Activated naive CD8-positive, alpha-beta T cell treated with anti-CD3 and anti-CD28 coated beads, Interleukin-2, amount 50 U/mL, for 24 hours (primary cell): ENCODE measurements at regions not wholly inside any gene's neighbourhood (a gene's known extent, or its start where the extent isn't known, plus 50 kb on each side); places are given as distances from the start of the nearest gene placed in this dataset.
"Not testable (repeated sequence)": the region's sequence is repeated elsewhere in the genome, so short reads cannot be mapped to it uniquely, and the experiment has no call there.

ENCODE experiments used
- ATAC-seq: fragments of 150-1000 bp; cut with Tn5 transposase; one replicate; pipeline ENCODE4 v1.10.0; 2021
- DNase-seq: peaks from one replicate; pipeline ENCODE4 v3.0.0; 2021
- H3K27ac Mint-ChIP-seq: one replicate; pipeline ENCODE4 v1.8.0; 2021; ENCODE audit warnings: mild to moderate bottlenecking, mixed read lengths
- H3K27me3 Mint-ChIP-seq: one replicate; pipeline ENCODE4 v1.8.0; 2021; ENCODE audit warnings: mixed read lengths
- H3K36me3 Mint-ChIP-seq: one replicate; pipeline ENCODE4 v1.8.0; 2021; ENCODE audit warnings: low read depth, mixed read lengths
- H3K4me1 Mint-ChIP-seq: one replicate; pipeline ENCODE4 v1.8.0; 2021; ENCODE audit warnings: mixed read lengths
- H3K4me3 Mint-ChIP-seq: one replicate; pipeline ENCODE4 v1.8.0; 2021; ENCODE audit warnings: mild to moderate bottlenecking, moderate library complexity, mixed read lengths
- H3K9me3 Mint-ChIP-seq: one replicate; pipeline ENCODE4 v1.8.0; 2021; ENCODE audit warnings: mixed read lengths

- Mint-ChIP-seq H3K4me1 (no peaks in the 10 kb centered on the region), H3K27ac (no peak overlapping the region), H3K27me3 (no peaks in the 10 kb centered on the region), H3K9me3 (peaks cover 11% of the 10 kb centered on the region), H3K36me3 (no peaks in the 10 kb centered on the region), H3K4me3 (no peak overlapping the region)
- DNase-seq (no peak), ATAC-seq (no peak)
These were observed 1533.3 kb downstream of the SLITRK5 start for GRCh38 chr13:89204435-89204834.

- H3K9me3 Mint-ChIP-seq = peaks cover 8% of the 10 kb centered on the region
- H3K27ac Mint-ChIP-seq = no peak overlapping the region
- ATAC-seq = no peak
- H3K4me1 Mint-ChIP-seq = no peaks in the 10 kb centered on the region
- DNase-seq = no peak
- no peak overlapping the region for H3K4me3 Mint-ChIP-seq
- H3K27me3 Mint-ChIP-seq = no peaks in the 10 kb centered on the region
- no peaks in the 10 kb centered on the region for H3K36me3 Mint-ChIP-seq
These were observed 1534.8 kb downstream of the SLITRK5 start for GRCh38 chr13:89205856-89206520.

GRCh38 chr13:89212186-89212585, 1541.0 kb downstream of the SLITRK5 start:
- DNase-seq (no peak), ATAC-seq (no peak)
- no peaks in the 10 kb centered on the region for H3K27me3 Mint-ChIP-seq
- H3K4me1 Mint-ChIP-seq = no peaks in the 10 kb centered on the region
- peaks cover 24% of the 10 kb centered on the region for H3K9me3 Mint-ChIP-seq
- no peak overlapping the region for H3K27ac Mint-ChIP-seq
- no peaks in the 10 kb centered on the region for H3K36me3 Mint-ChIP-seq
- H3K4me3 Mint-ChIP-seq = no peak overlapping the region

GRCh38 chr13:89214185-89214584, 1543.0 kb downstream of the SLITRK5 start:
- no peak overlapping the region for H3K27ac Mint-ChIP-seq
- DNase-seq (no peak), ATAC-seq (no peak)
- no peaks in the 10 kb centered on the region for H3K27me3 Mint-ChIP-seq
- no peak overlapping the region for H3K4me3 Mint-ChIP-seq
- no peaks in the 10 kb centered on the region for H3K36me3 Mint-ChIP-seq
- no peaks in the 10 kb centered on the region for H3K4me1 Mint-ChIP-seq
- peaks cover 16% of the 10 kb centered on the region for H3K9me3 Mint-ChIP-seq

GRCh38 chr13:89215319-89215718, 1544.1 kb downstream of the SLITRK5 start:
- not testable (repeated sequence) for H3K4me3 Mint-ChIP-seq, H3K27ac Mint-ChIP-seq, ATAC-seq, H3K36me3 Mint-ChIP-seq, H3K4me1 Mint-ChIP-seq, DNase-seq, H3K27me3 Mint-ChIP-seq
- peaks cover 23% of the 10 kb centered on the region for H3K9me3 Mint-ChIP-seq

GRCh38 chr13:89217813-89218212, 1546.6 kb downstream of the SLITRK5 start:
- no peak for DNase-seq
- peaks cover 40% of the 10 kb centered on the region for H3K9me3 Mint-ChIP-seq
- H3K4me1 Mint-ChIP-seq = no peaks in the 10 kb centered on the region
- no peak for ATAC-seq
- H3K27ac Mint-ChIP-seq = no peak overlapping the region
- H3K36me3 Mint-ChIP-seq = no peaks in the 10 kb centered on the region
- no peak overlapping the region for H3K4me3 Mint-ChIP-seq
- H3K27me3 Mint-ChIP-seq = no peaks in the 10 kb centered on the region

- Mint-ChIP-seq H3K27me3 (no peaks in the 10 kb centered on the region), H3K27ac (no peak overlapping the region), H3K36me3 (no peaks in the 10 kb centered on the region), H3K9me3 (peaks cover 34% of the 10 kb centered on the region), H3K4me3 (no peak overlapping the region), H3K4me1 (no peaks in the 10 kb centered on the region)
- ATAC-seq (no peak), DNase-seq (no peak)
These were observed 1550.5 kb downstream of the SLITRK5 start for GRCh38 chr13:89221557-89222158.

GRCh38 chr13:89227356-89227755, 1556.2 kb downstream of the SLITRK5 start:
- Mint-ChIP-seq H3K27ac (no peak overlapping the region), H3K9me3 (peaks cover 34% of the 10 kb centered on the region), H3K36me3 (no peaks in the 10 kb centered on the region), H3K4me1 (no peaks in the 10 kb centered on the region), H3K27me3 (no peaks in the 10 kb centered on the region), H3K4me3 (no peak overlapping the region)
- no peak for DNase-seq
- no peak for ATAC-seq

- ATAC-seq = no peak
- no peaks in the 10 kb centered on the region for H3K4me1 Mint-ChIP-seq
- DNase-seq = no peak
- no peak overlapping the region for H3K27ac Mint-ChIP-seq
- no peaks in the 10 kb centered on the region for H3K9me3 Mint-ChIP-seq
- no peaks in the 10 kb centered on the region for H3K27me3 Mint-ChIP-seq
- H3K4me3 Mint-ChIP-seq = no peak overlapping the region
- H3K36me3 Mint-ChIP-seq = no peaks in the 10 kb centered on the region
These were observed 1567.3 kb downstream of the SLITRK5 start for GRCh38 chr13:89238496-89238895.

- ATAC-seq (no peak), DNase-seq (no peak)
- H3K4me1 Mint-ChIP-seq = no peaks in the 10 kb centered on the region
- no peaks in the 10 kb centered on the region for H3K27me3 Mint-ChIP-seq
- H3K27ac Mint-ChIP-seq = no peak overlapping the region
- H3K9me3 Mint-ChIP-seq = no peaks in the 10 kb centered on the region
- no peak overlapping the region for H3K4me3 Mint-ChIP-seq
- no peaks in the 10 kb centered on the region for H3K36me3 Mint-ChIP-seq
These were observed 1568.4 kb downstream of the SLITRK5 start for GRCh38 chr13:89239361-89240127.

GRCh38 chr13:89255844-89256406, 1584.8 kb downstream of the SLITRK5 start:
- H3K9me3 Mint-ChIP-seq = peaks cover 33% of the 10 kb centered on the region
- no peak overlapping the region for H3K27ac Mint-ChIP-seq
- H3K4me3 Mint-ChIP-seq = no peak overlapping the region
- ATAC-seq (no peak), DNase-seq (no peak)
- no peaks in the 10 kb centered on the region for H3K36me3 Mint-ChIP-seq
- H3K4me1 Mint-ChIP-seq = no peaks in the 10 kb centered on the region
- no peaks in the 10 kb centered on the region for H3K27me3 Mint-ChIP-seq

- Mint-ChIP-seq H3K36me3 (no peaks in the 10 kb centered on the region), H3K27me3 (no peaks in the 10 kb centered on the region), H3K4me1 (no peaks in the 10 kb centered on the region), H3K4me3 (no peak overlapping the region), H3K27ac (no peak overlapping the region), H3K9me3 (peaks cover 4% of the 10 kb centered on the region)
- no peak for ATAC-seq
- no peak for DNase-seq
These were observed 1596.6 kb downstream of the SLITRK5 start for GRCh38 chr13:89267734-89268133.

GRCh38 chr13:89269737-89270136, 1598.6 kb downstream of the SLITRK5 start:
- Mint-ChIP-seq H3K9me3 (no peaks in the 10 kb centered on the region), H3K36me3 (no peaks in the 10 kb centered on the region), H3K4me3 (no peak overlapping the region), H3K27me3 (no peaks in the 10 kb centered on the region), H3K27ac (no peak overlapping the region), H3K4me1 (no peaks in the 10 kb centered on the region)
- DNase-seq (no peak), ATAC-seq (no peak)

GRCh38 chr13:89270736-89271135, 1599.6 kb downstream of the SLITRK5 start:
- Mint-ChIP-seq H3K27ac (no peak overlapping the region), H3K4me3 (no peak overlapping the region), H3K36me3 (no peaks in the 10 kb centered on the region), H3K27me3 (no peaks in the 10 kb centered on the region), H3K4me1 (no peaks in the 10 kb centered on the region), H3K9me3 (no peaks in the 10 kb centered on the region)
- DNase-seq (no peak), ATAC-seq (no peak)

GRCh38 chr13:89279374-89279773, 1608.2 kb downstream of the SLITRK5 start:
- no peak overlapping the region for H3K27ac Mint-ChIP-seq
- H3K4me3 Mint-ChIP-seq = no peak overlapping the region
- no peaks in the 10 kb centered on the region for H3K36me3 Mint-ChIP-seq
- H3K27me3 Mint-ChIP-seq = no peaks in the 10 kb centered on the region
- no peak for ATAC-seq
- H3K9me3 Mint-ChIP-seq = peaks cover 3% of the 10 kb centered on the region
- H3K4me1 Mint-ChIP-seq = no peaks in the 10 kb centered on the region
- no peak for DNase-seq
